Posterior cingulate gyrus (tissue), 11 donors: ENCODE measurements at regions not wholly inside any gene's neighbourhood (a gene's known extent, or its start where the extent isn't known, plus 50 kb on each side); places are given as distances from the start of the nearest gene placed in this dataset.
A peak's percentile ranks its signal among the peaks of the same experiment; 100 is the strongest.
"Not testable (repeated sequence)": the region's sequence is repeated elsewhere in the genome, so short reads cannot be mapped to it uniquely, and the experiment has no call there.

Experiments
- DNase-seq, 10 donors: peaks; one replicate each; pipeline versions ENCODE4 v3.0.0 to v3.0.0-alpha.2; 2020 to 2021; ENCODE audit warnings: mixed read lengths in 3 of 10
- intact Hi-C: fragments of 100-400 bp; cut with DNase I; formaldehyde crosslinking; loops from one replicate; pipeline ENCODE4 v1.15.1; 2023

DNA sequence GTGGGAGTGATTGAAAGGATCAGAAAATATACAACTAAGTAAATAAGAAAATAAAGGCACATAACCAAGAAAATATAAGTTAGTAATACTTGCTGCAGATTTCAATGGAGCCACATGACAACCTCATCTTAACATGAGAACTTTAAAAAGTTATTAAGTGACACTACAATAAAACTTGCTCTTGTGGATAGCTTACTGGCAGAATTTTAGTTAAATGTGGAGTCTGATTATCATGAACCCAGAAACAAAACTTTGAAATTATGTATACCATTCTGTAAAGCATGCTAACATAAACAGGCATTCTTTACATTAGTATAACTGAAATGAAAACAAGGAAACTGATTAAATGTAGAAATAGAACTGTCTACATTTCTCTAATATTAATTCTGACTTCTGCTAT, 220.9 kb downstream of the RFPL4B start:
- no peak for DNase-seq
- intact Hi-C loops, result loop anchor here (10.0 kb wide), 1 partner anchor 233 kb away; no protein-coding TSS in a partner anchor

DNA sequence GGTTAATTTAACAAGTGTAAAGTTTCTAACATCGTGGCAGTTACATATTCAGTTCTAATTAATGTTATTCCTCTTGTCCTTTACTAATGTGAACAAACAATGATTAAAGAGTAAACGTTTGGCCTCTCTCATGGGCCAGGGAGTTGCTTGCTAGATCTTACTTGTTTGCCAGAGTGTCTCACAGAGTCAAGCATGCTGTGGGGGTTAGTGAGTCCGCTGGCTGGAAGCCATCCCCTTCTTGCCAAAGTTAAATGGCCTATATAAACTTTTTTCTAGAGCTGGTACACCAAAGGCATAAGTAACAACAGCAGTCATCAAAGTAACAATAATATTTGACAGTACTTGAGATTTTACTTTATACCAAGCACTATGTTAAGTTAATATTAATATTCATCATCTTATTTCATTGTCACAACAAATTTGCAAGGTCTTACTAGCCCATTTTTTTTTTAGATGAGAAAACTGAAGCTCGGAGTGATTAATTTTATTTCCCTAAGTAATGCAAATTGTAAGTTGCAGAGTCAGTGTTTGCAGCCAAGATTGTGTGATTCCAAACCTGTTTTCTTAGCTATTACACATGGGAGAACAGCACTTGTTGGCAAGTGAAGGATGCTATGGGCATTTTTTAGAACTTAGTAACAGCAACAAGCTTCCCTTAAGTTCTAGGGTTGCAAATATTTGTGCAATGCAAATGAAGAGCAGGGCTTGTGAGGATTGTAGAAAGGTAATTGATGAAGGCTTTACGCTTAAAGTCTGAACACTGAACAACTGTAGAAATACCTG, 224.5 kb downstream of the RFPL4B start:
- intact Hi-C loops, result no loop called here
- peak in 7 of 10 donors; percentile 14 to 68 (median 26) for DNase-seq

- intact Hi-C loops, result no loop called here
- no peak for DNase-seq
Measured at GRCh38 chr6:112574190-112574589, 227.1 kb downstream of the RFPL4B start.

DNA sequence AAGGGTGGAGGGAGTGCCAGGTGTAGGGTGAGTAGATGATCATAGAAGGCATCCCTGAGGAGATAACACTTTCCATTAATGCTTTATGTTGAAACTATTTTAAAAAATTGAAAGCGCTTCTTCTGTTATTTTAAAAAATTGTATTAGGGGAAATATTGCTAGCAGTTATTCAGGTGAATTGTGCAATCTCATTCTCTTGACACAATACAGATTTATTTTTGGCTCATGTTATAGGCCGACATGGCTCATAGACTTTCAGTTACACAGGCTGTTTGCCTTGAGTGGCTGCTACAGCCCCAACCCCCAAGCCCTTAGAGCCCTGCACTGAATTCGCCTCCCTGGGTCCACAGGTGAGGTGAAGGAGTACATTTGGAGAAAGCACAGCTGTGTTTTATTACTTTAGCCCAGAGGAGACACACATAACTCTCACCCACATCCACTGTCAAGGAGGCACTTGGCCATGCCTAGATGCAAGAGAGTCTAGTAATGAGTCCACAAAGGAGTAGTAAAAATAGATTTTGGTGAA, 228.2 kb downstream of the RFPL4B start:
- peak in 1 of 10 donors; percentile 31 for DNase-seq
- intact Hi-C loops, result no loop called here

DNA sequence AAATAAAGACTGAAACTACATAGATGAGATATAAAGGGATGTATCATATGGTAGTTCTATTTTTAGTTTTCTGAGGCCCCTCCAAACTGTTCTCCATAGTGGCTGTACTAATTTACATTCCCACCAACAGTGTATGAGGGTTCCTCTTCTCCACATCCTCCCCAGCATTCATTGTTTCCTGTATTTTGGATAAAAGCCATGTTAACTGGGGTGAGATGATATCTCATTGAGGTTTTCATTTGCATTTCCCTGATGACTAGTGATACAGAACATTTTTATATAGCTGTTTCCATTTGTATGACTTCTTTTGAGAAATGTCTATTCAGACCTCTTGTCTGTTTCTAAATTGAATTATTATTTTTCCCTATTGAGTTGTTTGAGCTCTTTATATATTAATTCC, 229.3 kb downstream of the RFPL4B start:
- DNase-seq, result no peak
- intact Hi-C loops, result no loop called here

DNA sequence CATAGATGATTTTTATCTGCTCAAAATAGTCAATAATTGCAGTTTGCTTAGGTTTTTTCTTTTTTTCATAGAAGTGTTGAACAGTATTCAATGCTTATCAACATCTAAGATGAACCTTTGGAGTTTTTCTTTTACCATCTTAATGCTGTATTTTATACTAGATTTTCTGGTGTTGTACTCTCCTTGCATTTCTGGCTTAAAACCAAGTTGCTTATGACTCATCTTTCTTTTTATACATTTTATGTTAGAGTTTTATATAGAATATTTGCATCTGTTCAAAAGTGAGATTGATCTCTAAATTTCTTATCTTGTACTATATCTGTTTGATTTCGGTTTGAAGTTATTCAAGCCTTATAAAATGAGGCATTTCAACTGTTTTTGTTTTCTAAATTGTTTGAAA, 232.5 kb downstream of the RFPL4B start:
- intact Hi-C loops, result no loop called here
- no peak for DNase-seq

DNA sequence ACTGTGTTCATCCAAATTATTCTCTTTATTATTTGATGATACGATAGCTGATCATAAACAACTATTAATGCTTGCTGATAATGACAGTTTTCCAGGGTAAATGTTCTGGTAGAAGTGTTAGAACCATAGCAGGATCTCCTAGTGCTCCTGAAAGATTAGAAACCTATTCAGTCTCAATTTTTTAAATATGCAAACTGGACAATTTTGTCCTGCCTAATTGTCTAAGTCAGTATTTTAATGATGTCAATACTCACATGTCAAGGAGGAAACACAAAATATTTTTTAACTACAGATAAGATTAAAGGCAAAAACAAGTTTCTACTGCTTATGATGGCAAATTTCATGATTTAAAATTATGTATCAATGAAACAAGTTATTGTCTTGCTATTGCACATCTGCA, 233.9 kb downstream of the RFPL4B start:
- DNase-seq, result no peak
- intact Hi-C loops, result no loop called here

GRCh38 chr6:112590326-112590725, 243.2 kb downstream of the RFPL4B start:
- no peak for DNase-seq
- intact Hi-C loops, result no loop called here

DNA sequence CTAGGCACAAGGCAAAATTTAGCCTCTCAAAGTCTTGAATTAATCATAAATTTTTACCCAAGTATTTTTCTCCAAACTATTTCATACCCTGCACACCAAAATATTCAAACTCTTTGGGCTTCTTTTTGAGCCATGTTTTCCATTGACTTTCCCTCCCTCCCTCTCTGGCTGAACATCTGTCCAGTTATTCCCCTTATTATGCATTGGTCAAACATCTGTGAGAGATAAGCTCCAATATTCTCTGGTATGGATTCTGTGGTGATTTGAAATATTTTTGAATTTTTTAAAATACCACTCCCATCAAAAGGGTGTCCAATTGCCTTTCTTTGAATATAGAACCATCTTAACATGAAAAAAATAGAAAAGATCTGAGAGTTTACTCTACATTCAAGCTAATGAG, 244.2 kb downstream of the RFPL4B start:
- intact Hi-C loops, result no loop called here
- DNase-seq, result no peak

GRCh38 chr6:112592159-112592558, 245.0 kb downstream of the RFPL4B start:
- intact Hi-C loops, result no loop called here
- no peak for DNase-seq

- no peak for DNase-seq
- intact Hi-C loops, result no loop called here
Measured at GRCh38 chr6:112594886-112595594, 247.9 kb downstream of the RFPL4B start.

DNA sequence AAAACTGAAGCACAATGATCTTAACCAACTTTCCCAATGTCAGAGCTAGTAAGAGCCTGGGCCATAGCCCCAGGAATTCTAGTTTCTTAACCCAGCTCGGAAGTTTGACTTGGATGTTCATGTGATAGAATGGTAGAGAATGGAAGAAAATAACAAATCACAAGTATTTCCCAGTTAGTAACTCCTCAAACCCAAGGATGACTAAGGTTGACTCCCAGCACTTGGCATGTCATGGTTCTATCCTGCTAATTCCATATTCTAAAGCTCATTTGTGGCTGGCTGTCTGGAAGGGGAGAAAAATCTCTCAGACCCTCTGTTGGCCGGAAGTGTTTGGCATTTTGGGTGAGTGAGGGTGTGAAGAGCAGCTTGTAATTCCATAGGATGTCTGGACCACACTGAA, 248.7 kb downstream of the RFPL4B start:
- no peak for DNase-seq
- intact Hi-C loops, result no loop called here

- intact Hi-C loops, result no loop called here
- no peak for DNase-seq
Measured at GRCh38 chr6:112597176-112597575, 250.0 kb downstream of the RFPL4B start.

DNA sequence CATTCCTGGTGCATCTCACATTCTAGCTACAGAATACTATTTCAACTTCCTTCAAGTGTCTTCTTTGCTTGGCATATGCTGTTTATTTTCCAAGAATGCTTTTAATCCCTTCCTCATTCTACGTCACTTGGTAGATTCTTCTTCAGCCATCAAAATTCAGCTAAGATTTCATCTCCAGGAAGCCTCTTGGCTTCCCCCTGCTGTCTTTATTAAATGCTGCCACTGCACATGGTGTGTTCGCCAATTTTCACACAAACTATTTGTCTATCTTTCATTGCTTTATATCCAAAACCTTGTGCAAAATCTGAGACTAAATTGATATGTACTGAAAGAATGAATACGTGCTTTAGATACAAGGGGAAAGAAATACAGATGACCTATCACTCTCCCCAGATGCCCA, 253.0 kb downstream of the RFPL4B start:
- DNase-seq, result no peak
- intact Hi-C loops, result no loop called here

- intact Hi-C loops, result no loop called here
- DNase-seq, result no peak
Measured at GRCh38 chr6:112603726-112604125, 256.6 kb downstream of the RFPL4B start.

DNA sequence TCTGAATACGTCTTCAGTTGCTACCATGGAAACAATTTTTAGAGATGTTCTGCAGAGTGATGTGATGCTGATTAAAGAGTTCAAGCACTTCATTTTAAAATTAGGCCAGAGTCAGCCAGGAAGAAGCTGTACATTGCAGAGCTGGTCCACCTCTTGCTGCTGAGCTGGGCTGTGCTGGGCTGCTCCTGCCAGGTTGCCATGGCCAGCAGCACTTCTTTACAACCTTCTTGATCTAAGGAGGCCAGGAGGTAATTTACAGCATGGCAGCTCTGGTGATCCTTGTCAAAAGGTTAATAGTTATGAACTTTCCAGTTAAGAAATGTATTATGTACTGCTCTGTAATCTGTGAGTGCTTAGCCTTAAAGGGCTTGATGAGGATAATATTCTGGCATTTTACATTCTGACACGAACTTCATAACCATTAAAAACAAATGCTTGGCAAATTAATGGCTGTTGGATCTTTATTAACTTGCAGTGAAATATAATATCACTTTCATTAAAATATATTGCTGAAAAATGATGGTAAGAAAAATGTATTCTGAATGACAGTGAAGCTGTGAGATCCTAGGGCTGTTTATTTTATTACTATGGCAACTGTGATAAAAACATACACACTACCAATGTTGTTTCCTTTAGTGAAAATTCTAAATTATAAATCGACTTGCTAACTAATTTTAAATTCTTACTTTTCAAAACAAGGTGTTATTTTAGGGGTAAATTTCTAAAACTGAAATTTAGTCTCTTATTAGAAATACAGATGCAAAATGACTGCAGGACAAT, 259.7 kb downstream of the RFPL4B start:
- no peak for DNase-seq
- intact Hi-C loops, result no loop called here

DNA sequence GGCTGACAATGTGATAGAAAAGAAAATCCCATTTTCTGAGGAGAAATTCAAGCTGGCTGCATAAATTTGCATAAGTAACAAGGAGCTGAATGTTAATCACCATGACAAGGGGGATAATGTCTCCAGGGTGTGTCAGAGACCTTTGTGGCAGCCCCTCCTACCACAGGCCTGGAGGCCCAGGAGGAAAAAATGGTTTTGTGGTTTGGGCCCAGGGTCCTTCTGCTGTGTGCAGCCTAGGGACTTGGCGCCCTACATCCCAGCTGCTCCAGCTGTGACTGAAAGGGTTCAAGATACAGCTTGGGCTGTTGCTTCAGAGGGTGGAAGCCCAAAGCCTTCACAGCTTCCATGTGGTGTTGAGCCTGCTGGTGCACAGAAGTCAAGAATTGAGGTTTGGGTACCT, 261.8 kb downstream of the RFPL4B start:
- intact Hi-C loops, DNase-seq: not testable (repeated sequence)

GRCh38 chr6:112613410-112613809, 266.3 kb downstream of the RFPL4B start:
- intact Hi-C loops, result no loop called here
- DNase-seq, result no peak

- intact Hi-C loops, result no loop called here
- peak in 3 of 10 donors; percentile 10 to 11 (median 11) for DNase-seq
Measured at GRCh38 chr6:112618849-112619248, 271.7 kb downstream of the RFPL4B start.

- intact Hi-C loops, result no loop called here
- DNase-seq, result no peak
Measured at GRCh38 chr6:112620812-112621569, 273.9 kb downstream of the RFPL4B start.
